GM12892 (cell line): ENCODE measurements at regions not wholly inside any gene's neighbourhood (a gene's known extent, or its start where the extent isn't known, plus 50 kb on each side); places are given as distances from the start of the nearest gene placed in this dataset.

Experiments used
- POLR2A ChIP-seq: IDR thresholded peaks from 2 replicates; pipeline ENCODE4 v1.6.1; 2011; ENCODE audit warnings: low read depth, low read length, control low read depth
- POLR2AphosphoS5 ChIP-seq: IDR thresholded peaks from 2 replicates; pipeline ENCODE4 v1.6.1; 2011; ENCODE audit warnings: low read depth, low read length, control low read depth
- TAF1 ChIP-seq: IDR thresholded peaks from 2 replicates; pipeline ENCODE4 v1.6.1; 2011; ENCODE audit warnings: low read depth, mild to moderate bottlenecking, control low read depth, low read length, borderline replicate concordance

DNA sequence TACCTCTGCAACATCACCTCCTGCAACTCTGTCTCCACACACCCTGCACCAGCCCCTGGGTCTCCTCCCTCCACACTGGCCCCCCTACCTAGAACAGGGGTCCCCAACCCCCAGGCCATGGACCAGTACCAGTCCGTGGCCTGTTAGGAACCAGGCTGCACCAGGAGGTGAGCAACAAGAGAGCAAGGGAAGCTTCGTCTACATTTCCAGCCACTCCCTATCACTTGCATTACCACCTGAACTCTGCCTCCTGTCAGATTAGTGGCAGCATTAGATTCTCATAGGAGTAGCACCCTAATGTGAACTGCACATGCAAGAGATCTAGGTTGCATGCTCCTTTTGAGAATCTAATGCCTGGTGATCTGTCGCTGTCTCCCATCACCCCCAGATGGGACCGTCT, 108.8 kb upstream of the WDR11 start:
- no peak for TF ChIP-seq POLR2A
- no peak for TF ChIP-seq POLR2AphosphoS5
- no peak for TF ChIP-seq TAF1
